ENCODE measurements at regions not wholly inside any gene's neighbourhood (a gene's known extent, or its start where the extent isn't known, plus 50 kb on each side); places are given as distances from the start of the nearest gene placed in this dataset.

GRCh38 chr1:4087530-4088420 is 187.7 kb upstream of the C1orf174 start:
- DNase-seq (ENCODE audit: low spot score): peak; percentile 40
- H3K4me3 ChIP-seq: no peak overlapping the region
- H3K36me3 ChIP-seq: no peaks in the 10 kb centered on the region
- no peak overlapping the region for H3K27ac ChIP-seq
- H3K27me3 ChIP-seq: no peaks in the 10 kb centered on the region
- H3K9me3 ChIP-seq: peaks cover 0 to 11% of the 10 kb centered on the region in 2 donors
- no peaks in the 10 kb centered on the region for H3K4me1 ChIP-seq
- TF ChIP-seq, protein P1, sequence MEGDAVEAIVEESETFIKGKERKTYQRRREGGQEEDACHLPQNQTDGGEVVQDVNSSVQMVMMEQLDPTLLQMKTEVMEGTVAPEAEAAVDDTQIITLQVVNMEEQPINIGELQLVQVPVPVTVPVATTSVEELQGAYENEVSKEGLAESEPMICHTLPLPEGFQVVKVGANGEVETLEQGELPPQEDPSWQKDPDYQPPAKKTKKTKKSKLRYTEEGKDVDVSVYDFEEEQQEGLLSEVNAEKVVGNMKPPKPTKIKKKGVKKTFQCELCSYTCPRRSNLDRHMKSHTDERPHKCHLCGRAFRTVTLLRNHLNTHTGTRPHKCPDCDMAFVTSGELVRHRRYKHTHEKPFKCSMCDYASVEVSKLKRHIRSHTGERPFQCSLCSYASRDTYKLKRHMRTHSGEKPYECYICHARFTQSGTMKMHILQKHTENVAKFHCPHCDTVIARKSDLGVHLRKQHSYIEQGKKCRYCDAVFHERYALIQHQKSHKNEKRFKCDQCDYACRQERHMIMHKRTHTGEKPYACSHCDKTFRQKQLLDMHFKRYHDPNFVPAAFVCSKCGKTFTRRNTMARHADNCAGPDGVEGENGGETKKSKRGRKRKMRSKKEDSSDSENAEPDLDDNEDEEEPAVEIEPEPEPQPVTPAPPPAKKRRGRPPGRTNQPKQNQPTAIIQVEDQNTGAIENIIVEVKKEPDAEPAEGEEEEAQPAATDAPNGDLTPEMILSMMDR (IDR thresholded peaks at IDR 0.05): no peak

DNA sequence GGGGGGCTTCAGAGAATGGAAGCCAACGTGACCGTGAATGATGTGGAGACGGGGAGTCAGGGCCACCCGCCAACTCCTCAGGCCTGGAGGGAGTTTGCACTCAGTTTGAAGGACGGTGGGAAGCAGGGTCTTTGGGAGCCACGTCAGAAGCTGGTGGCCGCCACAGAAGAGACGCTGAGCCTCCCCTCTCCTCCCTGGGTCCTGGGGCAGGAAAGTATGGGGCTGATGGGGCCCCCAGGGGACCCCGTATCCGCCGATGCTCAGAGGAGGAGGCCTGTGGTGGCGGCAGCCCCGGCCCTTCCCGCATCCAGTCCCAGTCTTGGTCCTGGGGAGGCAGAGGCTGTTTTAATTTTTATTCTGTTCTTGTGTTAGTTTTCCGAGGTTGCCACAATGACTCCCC is 188.6 kb upstream of the C1orf174 start:
- TF ChIP-seq, protein P1 (IDR thresholded peaks at IDR 0.05): no peak
- no peaks in the 10 kb centered on the region for H3K36me3 ChIP-seq
- DNase-seq (ENCODE audit: low spot score): no peak
- H3K4me3 ChIP-seq: no peak overlapping the region
- H3K4me1 ChIP-seq: no peaks in the 10 kb centered on the region
- H3K9me3 ChIP-seq: peaks cover 0 to 11% of the 10 kb centered on the region in 2 donors
- no peak overlapping the region for H3K27ac ChIP-seq
- no peaks in the 10 kb centered on the region for H3K27me3 ChIP-seq

DNA sequence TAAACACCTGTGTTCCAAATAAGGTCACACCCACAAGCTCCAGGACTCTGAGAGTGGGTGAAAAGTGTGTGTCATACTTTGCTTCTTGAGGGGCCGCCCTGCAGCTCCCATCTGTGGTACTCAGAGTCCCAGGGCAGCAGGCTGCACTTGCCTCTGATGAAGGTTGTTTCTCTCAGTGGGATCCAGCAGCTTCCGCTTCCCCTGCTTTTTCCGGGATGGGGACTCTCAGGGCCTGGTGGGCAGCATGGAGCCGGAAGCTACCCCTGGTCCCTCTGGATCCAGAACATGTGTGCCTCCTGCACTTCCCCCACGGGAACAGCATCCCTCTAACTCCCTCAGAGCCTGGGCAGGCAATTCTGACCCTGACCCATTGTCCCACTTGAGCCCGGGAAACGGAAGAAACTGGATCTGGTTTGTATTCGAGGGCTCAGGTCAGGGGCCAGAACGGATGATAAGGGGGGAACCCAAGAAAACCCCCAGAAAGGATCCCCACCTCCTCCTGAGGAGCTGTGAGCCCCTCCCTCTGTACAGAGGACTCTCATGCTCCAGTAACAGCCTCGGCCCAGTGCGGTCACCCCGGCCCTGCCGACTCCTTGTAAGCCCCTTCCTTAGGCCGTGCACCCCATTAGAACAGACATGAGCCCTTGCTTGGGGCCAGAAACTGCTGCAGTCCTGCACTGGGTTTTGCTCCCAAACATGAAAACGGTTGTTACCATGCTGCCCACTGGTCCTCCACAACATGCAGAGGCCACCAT is 189.5 kb upstream of the C1orf174 start:
- DNase-seq (ENCODE audit: low spot score): peak; percentile 28
- TF ChIP-seq, protein P1 (IDR thresholded peaks at IDR 0.05): no peak
- Histone ChIP-seq H3K36me3 (no peaks in the 10 kb centered on the region), H3K27me3 (no peaks in the 10 kb centered on the region), H3K4me3 (no peak overlapping the region), H3K9me3 (peaks cover 0 to 11% of the 10 kb centered on the region in 2 donors), H3K27ac (no peak overlapping the region), H3K4me1 (no peaks in the 10 kb centered on the region)

DNA sequence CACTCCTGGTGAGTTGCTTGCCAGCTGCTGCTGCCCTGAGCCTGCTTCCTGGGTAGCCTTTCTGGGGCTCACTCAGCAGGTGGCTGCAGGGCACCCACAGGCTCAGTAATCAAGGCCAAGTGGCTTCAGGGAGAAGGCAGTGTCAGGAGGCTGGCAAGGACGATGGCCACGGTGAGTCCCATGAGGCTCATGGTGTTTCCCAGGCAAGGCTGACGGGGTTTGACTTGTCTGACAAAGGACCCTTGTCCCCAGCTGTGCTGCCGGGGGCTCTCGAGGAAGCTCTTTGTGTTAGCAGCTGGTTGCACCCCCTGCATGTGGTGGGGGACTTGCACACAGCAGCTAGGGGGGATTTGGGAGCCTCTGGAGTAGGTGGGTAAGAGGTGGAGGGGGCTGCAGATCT is 190.5 kb upstream of the C1orf174 start:
- no peaks in the 10 kb centered on the region for H3K27me3 ChIP-seq
- H3K27ac ChIP-seq: no peak overlapping the region
- H3K36me3 ChIP-seq: no peaks in the 10 kb centered on the region
- no peaks in the 10 kb centered on the region for H3K4me1 ChIP-seq
- H3K9me3 ChIP-seq: peaks cover 0 to 12% of the 10 kb centered on the region in 2 donors
- H3K4me3 ChIP-seq: no peak overlapping the region
- no peak for DNase-seq (ENCODE audit: low spot score)
- TF ChIP-seq, protein P1 (IDR thresholded peaks at IDR 0.05): no peak

- TF ChIP-seq, protein P1 (IDR thresholded peaks at IDR 0.05): no peak
- H3K27me3 ChIP-seq: no peaks in the 10 kb centered on the region
- no peak for DNase-seq (ENCODE audit: low spot score)
- H3K9me3 ChIP-seq: peaks cover 0 to 18% of the 10 kb centered on the region in 2 donors
- no peak overlapping the region for H3K27ac ChIP-seq
- H3K36me3 ChIP-seq: no peaks in the 10 kb centered on the region
- H3K4me1 ChIP-seq: no peaks in the 10 kb centered on the region
- no peak overlapping the region for H3K4me3 ChIP-seq
Measured at GRCh38 chr1:4090976-4091660, 191.0 kb upstream of the C1orf174 start.
